NCI-H2227 (cell line): ENCODE measurements at regions not wholly inside any gene's neighbourhood (a gene's known extent, or its start where the extent isn't known, plus 50 kb on each side); places are given as distances from the start of the nearest gene placed in this dataset.

Experiments used
- DNase-seq: peaks from one replicate; lab custom pipeline; 2025; ENCODE audit not compliant: unreplicated experiment; lab: John Stamatoyannopoulos, UW

DNA sequence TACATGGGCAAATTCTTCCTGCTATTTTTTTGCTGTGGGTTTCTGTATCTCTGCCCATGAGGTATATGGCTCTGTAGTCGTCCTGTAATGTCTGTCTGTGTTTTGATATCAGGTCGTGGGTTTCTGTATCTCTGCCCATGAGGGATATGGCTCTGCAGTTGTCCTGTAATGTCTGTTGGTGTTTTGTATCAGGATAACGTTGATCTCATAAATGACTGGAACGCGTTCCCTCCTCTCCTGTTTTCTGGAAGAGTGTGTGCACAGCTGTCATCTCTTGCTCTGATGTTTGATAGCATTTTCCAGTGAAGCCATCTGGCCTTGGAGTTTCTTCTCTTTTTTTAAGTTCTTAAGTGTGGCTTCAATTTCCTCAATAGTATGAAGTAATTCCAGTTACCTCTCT is 57.2 kb downstream of the SOX1 start:
- no peak for DNase-seq

DNA sequence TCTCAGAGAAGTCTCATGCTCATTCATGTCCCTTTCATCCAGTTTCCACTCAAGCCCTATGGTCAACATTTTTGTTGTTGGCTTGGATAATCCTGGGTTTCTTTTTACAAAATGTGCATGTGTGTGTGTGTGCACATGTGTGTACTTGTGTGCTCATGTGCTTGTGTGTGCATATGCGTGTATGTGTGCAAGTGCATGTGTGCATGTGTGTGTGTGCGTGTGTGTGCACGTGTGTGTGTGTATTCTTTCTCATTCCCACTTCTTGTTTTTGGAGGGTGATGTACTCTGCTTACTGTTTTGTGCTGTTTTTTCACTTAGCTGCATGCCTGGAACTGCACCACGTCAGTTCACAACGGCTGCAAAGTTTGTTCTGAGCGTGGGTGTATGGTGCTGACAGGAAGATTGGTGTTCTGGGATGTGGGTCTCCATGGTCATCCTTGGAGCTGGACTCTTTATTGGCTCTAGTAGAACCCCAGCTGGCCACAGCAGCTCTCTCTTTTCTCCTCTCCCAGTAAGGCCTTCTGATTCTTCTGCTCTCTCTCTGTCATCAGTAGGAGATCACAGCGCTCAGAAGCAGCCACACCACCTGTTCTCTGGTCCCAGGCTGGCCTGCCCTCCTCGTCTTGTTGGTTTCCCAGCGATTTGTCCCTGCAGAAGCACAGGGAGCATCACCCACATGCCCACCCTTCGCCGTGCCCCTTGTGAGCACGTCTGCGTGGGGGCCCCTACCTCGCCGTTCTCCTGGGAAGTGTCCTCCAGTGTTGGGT is 60.8 kb downstream of the SOX1 start:
- DNase-seq: no peak

DNA sequence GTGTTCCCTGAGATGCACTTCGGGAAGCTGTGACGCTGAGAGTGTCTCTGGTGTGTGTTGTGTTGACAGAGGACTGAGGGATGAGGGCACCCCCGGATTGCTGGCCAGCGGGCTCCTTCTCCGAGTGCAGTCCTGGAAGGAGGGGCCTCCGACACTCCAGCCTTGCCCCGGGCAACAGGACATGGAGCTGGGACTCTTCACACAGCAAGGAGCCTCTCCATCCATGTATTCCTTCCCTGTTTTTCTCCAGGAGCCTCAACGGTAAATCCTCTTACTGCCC is 61.3 kb downstream of the SOX1 start:
- no peak for DNase-seq

DNA sequence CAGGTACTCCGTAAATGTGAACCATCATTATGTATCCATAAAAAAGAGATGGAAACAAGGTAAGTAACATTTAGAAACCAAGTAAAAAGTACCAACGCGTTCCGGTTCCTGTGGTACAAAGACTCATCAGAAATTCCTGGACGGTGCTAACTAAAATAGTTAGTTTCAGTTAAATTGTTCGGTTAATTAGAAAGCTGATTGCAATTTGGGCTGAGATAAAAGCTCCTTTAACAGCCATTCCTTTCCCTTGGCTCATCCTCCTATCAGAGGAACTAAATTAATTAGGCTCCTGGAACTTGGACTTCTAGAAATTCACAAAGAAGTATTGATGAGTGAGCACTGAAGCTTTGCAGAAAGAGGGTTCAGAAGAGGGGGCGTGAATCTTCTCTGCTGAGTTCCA is 63.5 kb downstream of the SOX1 start:
- DNase-seq: no peak

DNA sequence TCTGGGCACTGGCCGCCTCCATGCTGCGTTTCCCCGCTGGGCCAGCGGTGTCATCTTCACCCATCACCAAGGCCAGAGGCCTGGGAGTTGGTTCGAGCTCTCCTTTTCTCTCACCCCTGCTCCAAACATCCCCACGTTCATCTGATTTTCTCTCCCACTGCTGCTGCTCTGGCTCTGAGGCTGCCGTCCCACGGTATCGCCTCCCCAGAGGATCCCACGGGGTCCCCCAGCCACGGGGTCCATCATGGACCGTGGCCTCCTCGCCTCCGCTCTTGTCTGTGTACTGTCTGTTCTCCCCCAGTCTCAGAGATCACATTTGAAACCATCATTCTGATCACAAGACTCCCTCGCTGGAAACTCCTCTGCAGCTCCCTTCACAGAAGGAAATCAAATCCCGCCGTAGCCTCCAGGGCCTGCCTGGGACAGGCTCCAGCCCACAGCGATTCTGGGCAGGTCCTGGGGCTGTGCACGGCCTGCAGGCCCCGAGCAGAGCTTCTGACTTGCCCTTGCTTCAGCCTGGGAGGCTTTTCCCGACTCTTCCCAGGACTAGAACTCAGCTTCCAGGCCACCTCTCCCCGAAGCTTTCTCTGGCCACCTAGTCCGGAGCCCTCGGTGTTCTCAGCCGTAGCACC is 64.2 kb downstream of the SOX1 start:
- no peak for DNase-seq

DNA sequence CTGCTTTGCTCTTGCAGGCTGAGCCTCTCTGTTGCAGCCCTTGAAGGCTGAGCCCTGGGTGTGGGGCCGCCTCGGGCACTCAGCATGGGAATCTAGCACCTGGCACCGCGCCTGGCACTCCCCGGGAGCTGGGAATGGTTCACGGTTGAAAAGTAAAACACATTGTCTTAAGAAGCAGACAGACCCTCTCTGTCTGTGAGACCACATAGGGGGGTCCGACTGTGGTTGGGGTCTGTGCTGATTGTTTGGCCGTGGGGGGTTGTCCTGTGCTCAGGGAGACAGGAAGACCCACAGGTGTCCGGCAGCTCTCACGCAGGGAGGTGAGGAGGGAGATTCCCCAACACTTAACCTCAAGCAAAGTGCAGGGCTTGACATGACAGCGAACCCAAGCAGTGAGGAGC is 64.8 kb downstream of the SOX1 start:
- DNase-seq: no peak

DNA sequence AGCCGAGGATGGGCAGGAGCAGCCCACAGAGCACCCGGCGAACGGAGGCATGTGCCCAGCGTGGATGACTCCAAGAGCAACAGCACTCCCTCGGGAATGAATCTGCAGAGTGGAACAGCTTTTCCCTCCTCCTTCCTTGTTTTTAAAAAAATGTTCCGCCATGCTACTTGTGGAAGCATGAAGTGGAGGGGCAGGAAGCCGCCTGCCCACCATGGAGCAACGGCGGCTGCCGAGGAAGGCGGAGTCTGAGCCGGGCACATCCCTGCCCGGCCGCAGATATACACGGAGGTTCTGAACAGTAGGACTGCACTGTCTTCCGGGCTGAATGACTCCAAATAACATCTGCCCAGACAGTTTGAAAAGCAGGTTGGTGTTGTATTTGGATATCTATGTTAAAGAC is 65.2 kb downstream of the SOX1 start:
- DNase-seq: no peak

DNA sequence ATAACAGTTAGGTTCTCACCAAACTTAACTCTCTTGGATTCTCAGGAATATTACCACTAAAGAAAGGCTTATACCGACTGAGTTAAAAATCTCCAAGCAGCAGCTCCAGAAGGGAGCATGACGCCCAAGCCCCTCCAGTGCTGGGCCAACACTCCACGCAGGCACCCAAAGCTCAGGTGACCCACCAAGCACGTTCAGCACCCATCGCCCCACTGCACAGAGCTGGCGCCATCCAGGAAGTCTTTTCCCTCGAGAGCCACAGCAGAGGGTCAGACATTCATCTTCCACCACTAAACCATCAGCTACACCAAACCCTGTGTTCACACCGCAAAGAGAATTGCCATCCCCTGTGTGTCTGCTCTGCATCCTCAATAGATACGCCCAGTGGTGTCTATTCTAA is 65.7 kb downstream of the SOX1 start:
- DNase-seq: no peak

DNA sequence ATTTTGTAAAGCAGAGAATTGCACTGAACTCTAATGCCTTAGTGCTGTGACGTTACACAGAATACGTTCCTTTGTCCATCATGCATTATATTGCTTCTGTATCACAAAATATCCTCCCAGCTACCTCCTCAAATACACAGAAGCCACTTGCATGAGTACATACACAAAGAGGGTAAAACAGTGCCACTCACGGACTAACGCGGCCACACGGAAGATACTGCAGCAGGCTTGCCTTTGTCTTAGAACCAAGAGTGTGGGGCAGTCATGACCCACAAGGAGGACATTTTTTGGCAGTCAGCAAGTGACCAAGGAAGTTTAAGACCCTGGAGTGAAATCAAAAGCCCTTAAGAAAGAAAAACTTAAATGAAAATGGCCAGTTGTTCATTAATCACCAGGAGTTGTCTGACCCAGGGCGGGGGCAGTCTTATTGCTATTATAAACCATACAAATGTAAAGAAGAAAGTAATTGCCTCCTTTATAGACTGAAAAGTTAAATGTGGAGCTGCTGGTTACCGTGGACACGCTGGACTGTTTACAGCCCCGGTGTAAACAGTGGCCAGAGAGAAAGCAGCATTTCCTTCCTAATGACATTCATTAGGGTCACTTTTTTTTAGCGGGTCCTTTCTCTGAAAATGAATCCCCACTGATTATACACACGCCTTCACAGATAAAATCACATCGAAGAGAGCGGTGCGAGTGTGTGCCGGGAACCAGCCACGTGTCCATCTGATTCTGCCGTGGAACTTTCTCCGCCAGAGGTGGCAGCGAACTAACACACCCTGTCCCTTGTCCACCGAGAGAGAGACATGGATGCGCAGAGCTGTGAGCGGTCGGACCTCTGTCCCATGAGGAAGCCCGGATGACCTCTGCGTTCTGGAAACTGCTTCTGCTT is 66.8 kb downstream of the SOX1 start:
- no peak for DNase-seq

DNA sequence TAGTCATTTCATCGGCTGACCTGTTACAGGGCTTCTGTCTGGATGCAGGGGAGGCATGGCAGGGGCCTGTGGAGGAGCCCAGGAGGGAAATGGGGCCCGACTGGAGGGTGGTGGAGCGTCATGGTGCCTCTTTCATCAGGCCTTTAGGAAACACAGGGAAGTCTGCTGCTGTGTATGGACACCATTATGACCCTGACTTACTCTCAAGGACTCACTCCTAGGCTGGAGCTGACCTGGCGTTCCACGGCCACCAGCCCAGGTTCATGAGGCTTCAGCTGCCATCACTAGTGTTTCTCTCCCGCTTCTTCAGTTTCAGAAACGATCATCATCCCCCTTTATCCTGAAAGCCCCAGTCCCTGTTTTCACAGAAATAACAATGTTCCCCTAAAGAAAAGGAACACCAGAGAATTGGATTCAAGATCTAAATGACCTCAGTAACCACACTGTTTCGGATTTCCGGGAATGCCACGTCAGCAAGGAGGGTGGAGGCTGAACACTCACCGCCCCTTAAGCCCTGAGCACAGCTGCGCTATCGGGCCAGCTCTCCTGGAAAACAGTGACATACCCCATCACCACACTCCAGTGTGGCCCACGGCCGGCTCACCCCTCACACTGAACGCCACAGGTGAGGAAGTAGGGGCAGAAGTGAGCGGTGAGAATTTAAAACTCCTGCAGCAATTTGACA is 67.6 kb downstream of the SOX1 start:
- DNase-seq: no peak

DNA sequence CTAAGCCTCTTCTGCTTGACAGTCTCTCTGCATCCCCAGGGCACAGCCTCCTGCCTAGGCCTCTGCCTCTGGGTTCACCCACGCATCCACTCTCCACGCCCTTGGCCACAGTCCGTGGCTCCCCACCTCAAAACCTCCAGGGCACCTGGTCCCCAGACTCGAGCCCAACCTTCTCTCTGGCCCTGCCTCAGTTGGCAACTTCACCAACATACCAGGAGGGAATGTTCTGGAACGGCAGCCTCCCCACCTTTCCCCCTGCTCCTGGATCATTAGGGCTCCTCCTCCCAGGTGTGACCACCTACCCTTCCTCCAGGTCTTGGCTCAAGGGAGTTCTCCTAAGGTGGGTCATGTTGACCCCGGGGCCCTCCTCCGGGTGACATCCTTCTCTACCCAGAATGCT is 69.1 kb downstream of the SOX1 start:
- DNase-seq: no peak

DNA sequence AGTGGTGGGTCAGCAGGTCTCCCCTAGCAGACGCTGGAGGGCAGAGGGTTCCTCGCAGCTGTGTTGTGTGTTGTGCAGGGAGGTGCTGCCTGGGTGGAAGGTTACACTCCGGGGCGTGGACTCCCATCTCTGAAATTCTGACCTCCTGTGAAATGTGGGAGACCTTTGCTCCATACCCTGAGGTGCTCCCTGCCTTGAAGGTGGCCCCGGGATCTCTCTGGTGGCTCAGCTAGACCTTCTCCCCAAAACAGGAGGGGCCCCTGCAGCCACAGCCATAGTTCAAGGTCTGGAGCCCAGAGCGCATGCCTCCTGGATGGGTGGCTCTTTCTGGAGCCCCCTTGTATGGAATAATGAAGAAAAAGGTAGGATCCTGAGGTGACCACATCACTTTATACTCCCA is 70.2 kb downstream of the SOX1 start:
- DNase-seq: no peak

DNA sequence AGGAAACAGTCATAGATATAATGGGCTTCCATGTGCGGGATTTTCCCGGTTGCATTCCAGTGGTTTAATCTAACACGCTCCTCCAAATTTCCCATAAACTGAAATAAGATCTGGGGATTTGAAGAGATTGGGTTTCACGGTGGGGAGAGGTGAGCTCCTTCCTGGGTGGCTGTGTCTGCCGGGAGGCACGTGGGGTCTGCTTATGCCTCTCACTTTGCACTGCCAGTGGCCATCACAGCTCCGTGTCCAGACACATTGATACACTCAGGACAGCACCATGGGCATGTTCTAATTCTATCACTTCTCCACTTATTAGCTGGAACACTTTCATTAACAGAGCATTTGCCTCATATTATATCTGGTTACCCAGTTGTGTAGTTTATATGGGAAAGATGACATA is 73.4 kb downstream of the SOX1 start:
- no peak for DNase-seq

DNA sequence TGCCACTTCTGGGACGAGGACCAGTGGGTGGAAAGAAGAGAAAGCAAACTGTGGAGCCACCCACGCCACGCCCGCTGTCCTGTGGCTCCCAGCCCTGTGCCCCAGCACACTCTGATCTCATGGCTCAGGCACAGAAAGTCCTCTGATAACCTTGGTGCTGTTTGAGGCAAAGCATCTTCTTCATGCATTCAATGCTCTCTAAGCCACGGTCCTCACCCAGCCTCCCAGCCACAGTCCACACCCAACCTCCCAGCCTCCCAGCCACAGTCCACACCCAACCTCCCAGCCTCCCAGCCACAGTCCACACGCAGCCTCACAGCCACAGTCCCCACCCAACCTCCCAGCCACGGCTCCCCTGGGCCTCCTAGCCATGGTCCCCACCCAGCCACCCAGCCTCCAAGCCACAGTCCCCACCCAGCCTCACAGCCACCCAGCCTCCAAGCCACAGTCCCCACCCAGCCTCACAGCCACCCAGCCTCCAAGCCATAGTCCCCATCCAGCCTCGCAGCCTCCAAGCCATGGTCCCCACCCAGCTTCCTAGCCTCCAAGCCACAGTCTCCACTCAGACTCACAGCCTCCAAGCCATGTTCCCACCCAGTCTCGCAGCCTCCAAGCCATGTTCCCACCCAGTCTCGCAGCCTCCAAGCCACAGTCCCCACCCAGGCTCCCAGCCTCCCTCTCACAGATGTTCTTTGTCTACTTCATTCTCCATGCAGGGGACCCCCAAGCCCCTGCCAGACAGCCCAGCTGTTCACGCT is 74.9 kb downstream of the SOX1 start:
- no peak for DNase-seq

DNA sequence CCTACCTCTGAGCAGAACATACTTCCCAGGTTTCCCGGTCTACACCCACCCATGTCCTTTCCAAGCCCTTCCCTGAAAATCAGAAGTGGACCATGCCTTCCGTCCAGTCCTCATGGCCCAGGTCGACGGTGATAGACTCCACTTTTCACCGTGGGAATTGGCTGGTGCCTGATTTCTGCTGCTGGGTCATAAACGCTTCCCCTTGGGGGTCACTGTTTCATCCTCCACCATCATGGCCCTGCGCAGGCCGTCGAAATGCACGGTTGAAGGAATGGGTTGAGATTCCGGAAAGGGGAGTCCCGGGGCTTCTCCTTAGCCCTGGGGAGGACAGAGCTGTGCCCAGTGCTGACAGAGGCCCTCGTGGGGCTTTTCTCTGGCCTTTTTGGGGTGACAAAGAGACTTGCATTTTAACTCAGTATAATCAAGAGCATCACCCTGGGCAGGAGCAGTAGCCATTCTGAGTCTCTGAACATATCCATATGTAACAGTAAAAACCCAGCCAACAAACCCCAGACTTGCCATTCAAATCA is 75.5 kb downstream of the SOX1 start:
- no peak for DNase-seq

DNA sequence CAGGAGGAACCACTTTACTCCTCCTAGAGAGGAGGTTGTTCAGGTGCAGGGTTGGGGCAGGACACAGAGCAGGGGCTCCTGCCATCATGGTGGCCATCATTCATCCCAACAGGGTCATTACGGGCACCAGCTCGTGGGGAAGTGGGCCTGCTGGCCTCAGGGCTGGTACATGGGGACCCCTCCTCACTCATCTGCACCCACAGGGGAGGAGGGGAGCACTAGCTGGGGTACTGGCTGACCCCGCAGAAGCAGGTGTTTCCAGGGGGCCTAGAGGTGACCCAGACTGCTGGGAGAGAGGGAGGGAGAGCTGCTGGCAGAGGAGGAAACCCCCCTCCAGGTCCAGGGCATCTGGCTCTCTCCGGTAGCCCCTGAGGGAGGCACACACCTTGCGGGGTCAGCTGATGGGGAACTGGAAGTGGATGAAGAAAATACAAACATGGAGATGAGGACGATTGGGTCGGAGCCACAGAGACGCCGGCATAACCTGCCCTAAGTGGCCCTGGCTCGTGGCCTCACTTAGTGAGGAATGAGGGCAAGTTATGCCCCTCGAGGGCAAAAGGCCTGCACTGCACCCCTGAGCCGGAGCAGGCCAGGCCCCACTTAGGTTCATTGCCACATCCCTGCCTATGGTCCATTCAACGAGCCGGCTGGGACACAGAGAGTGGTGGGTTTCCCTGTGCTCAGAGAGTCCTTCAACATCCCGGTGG is 76.2 kb downstream of the SOX1 start:
- no peak for DNase-seq

DNA sequence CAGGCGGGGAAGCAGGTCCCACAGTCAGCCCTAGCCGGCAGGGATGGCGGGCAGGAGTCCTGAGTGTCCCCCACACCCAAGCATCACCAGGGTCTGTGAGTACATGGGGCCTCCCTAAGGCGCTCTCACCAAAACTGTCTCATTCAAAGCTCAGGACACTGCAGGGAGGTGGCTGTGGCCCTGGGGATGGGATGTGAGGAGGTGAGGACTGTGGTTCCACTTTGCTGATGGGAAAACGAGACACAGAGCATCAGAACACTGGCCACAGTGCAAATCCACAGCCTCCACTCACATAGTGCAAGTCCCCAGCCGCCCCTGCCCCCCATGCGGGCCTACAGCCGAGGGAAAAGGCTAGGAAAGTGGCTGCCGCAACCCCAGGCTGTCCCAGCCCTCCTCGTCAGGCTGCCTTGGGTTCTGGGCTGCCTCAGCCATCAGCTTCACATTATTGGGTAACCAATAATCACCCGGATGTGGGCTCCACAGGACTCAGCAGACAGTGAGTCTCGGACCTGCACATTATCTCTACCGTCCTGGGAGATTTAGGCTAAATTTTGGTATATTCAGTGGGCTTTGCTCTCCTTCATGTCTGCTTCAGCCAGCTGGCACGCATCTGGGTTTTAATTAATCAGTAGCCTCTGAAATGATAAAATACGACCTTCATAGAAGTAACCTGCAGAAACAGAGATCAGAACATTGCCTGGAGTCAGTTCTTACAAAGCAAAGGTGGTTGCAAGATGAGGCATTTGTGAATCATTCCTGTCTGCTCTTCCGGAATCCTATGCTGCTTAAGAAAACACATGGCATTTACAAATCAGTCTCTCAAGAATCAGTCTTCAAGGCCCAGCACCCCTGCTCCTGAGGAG is 77.0 kb downstream of the SOX1 start:
- no peak for DNase-seq

DNA sequence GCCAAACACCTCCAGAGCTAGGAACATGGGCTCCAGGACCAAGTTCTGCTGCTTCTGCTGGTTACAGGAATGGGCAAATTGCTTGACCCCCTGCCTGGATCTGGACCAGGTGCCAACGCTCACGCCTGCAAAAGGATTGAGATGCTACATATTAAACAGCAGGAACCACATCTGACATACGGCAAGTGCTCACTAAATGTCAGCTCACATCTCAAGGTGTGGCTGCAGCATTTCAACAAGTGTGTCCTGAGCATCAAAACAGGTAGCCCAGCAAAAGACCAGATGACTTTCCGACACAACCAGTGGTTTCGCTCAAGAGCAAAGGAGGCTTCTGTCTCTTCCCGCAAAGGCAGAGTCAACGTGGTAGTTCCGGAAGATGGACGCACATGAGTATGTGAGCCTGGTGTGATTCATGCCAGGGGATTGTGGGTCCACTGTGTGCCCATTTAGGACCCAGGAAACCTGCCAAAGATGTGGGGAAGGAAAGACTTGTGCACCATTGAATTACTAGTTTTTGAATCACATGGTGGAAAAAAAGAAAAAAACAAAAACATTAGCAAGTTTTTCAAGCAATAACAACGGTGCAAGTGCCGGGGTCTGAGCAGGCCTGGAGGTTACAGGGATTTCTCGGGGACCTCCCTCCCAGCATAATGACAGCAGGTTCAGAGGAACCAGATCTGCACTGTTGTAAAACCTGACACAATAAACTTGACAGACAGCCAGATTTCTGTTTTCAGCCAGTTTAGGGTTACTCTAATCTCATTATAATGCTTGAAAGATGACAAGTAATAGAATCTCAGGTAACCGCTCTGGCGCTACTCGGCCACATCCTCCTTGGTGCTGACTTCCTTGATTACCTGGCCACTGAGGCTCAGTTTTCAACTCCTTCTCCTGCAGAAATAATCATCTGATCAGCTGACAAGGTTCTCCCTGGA is 77.9 kb downstream of the SOX1 start:
- no peak for DNase-seq
